Body of pancreas (tissue), 4 donors: ENCODE measurements at regions not wholly inside any gene's neighbourhood (a gene's known extent, or its start where the extent isn't known, plus 50 kb on each side); places are given as distances from the start of the nearest gene placed in this dataset.
"Not testable (repeated sequence)": the region's sequence is repeated elsewhere in the genome, so short reads cannot be mapped to it uniquely, and the experiment has no call there.

Experiments
- ATAC-seq: fragments of 150-250 bp; one replicate; pipeline ENCODE4 v1.9.1; 2016
- DNase-seq, 4 donors: peaks; one replicate each; pipeline ENCODE4 v3.0.0-alpha.2; 2019
- H3K27ac ChIP-seq, 4 donors: fragments of 200-600 bp; sonication (generic); 1 replicate in 3 of 4; 2 replicates in 1 of 4; pipeline versions ENCODE4 v1.5.1 to v1.6.1; 2016 to 2019; ENCODE audit warnings: mild to moderate bottlenecking in 1 of 4, mixed read lengths in 1 of 4, moderate library complexity in 1 of 4
- H3K27me3 ChIP-seq, 2 donors: fragments of 200-600 bp; sonication (generic); one replicate each; pipeline ENCODE4 v1.6.0; 2016; ENCODE audit warnings: mild to moderate bottlenecking in 1 of 2
- H3K36me3 ChIP-seq, 2 donors: fragments of 200-600 bp; sonication (generic); replicated peaks in 1 of 2; 2 replicates each; pipeline ENCODE4 v1.5.1; 2016; ENCODE audit warnings: low read depth in 2 of 2; ENCODE audit not compliant: insufficient read depth in 1 of 2
- H3K4me1 ChIP-seq: fragments of 200-600 bp; sonication (generic); one replicate; pipeline ENCODE4 v1.6.0; 2016
- H3K4me3 ChIP-seq, 2 donors: fragments of 200-600 bp; sonication (generic); 1 replicate in 1 of 2; 2 replicates in 1 of 2; pipeline ENCODE4 v1.5.1; 2016 to 2019
- H3K9me3 ChIP-seq, 3 donors: fragments of 200-600 bp; sonication (generic); 1 replicate in 2 of 3; 2 replicates in 1 of 3; pipeline ENCODE4 v1.5.1; 2016
- POLR2A ChIP-seq, 3 donors: fragments of 450-650 bp; IDR thresholded peaks; one replicate each; pipeline ENCODE4 v1.6.1; 2016; ENCODE audit warnings: antibody characterized with exemption in 3 of 3, mild to moderate bottlenecking in 2 of 3
- WGBS, 2 donors: methylation state at CpG; one replicate each; pipeline ENCODE4 v1.1.5; 2017; 5-methylcytosine and 5-hydroxymethylcytosine counted together
- intact Hi-C: fragments of 100-400 bp; cut with DNase I; formaldehyde crosslinking; loops from one replicate; pipeline ENCODE4 v1.15.1; 2023
- TF ChIP-seq, protein P1 (sequence below), 7 experiments: fragments of 450-650 bp in 4 of 7; fragments of 200-600 bp in 3 of 7; sonication (generic) in 3 of 7; IDR thresholded peaks; one replicate each; pipeline ENCODE4 v1.5.1; 2016 to 2019; ENCODE audit warnings: antibody characterized with exemption in 7 of 7

- DNase-seq (no peak), ATAC-seq (no peak)
- intact Hi-C loops = no loop called here
- Histone ChIP-seq H3K9me3 (no peaks in the 10 kb centered on the region), H3K4me1 (no peaks in the 10 kb centered on the region), H3K27me3 (no peaks in the 10 kb centered on the region), H3K36me3 (no peaks in the 10 kb centered on the region), H3K4me3 (no peak overlapping the region), H3K27ac (no peak overlapping the region)
- TF ChIP-seq, protein P1, sequence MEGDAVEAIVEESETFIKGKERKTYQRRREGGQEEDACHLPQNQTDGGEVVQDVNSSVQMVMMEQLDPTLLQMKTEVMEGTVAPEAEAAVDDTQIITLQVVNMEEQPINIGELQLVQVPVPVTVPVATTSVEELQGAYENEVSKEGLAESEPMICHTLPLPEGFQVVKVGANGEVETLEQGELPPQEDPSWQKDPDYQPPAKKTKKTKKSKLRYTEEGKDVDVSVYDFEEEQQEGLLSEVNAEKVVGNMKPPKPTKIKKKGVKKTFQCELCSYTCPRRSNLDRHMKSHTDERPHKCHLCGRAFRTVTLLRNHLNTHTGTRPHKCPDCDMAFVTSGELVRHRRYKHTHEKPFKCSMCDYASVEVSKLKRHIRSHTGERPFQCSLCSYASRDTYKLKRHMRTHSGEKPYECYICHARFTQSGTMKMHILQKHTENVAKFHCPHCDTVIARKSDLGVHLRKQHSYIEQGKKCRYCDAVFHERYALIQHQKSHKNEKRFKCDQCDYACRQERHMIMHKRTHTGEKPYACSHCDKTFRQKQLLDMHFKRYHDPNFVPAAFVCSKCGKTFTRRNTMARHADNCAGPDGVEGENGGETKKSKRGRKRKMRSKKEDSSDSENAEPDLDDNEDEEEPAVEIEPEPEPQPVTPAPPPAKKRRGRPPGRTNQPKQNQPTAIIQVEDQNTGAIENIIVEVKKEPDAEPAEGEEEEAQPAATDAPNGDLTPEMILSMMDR (IDR thresholded peaks at IDR 0.05) = no peak
- no peak for TF ChIP-seq POLR2A (IDR thresholded peaks at IDR 0.05)
Measured at GRCh38 chr9:31393240-31393639, 991.2 kb upstream of the ACO1 start.

DNA sequence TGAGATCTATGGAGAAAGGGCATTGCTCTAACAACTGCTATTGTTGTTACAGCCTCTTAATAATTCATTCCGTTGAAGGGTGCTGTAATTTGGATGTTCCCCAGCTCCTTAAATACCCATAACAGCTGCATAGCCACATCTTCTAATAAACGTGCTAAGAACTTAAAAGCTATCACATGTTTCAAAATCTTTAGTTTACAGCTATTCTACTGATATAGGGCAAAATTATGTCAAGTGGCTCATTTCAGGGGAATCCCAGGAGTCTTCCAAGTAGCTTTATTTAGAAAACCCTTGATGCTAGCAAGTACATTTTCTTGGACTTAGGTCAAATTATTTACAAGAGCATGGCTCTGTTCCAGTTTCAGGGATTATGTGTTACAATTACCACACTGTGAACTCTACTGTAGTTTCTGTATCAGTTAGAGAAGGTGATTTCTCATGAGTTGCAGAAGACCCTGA is 990.4 kb upstream of the ACO1 start:
- no peak overlapping the region for H3K27ac ChIP-seq
- intact Hi-C loops = no loop called here
- no peaks in the 10 kb centered on the region for H3K4me1 ChIP-seq
- WGBS, 2 donors = 24 to 31% methylated on average over 2 of the region's 2 CpGs
- DNase-seq (no peak), ATAC-seq (no peak)
- TF ChIP-seq, protein P1 (IDR thresholded peaks at IDR 0.05) = no peak
- TF ChIP-seq POLR2A (IDR thresholded peaks at IDR 0.05) = no peak
- H3K4me3 ChIP-seq = no peak overlapping the region
- no peaks in the 10 kb centered on the region for H3K36me3 ChIP-seq
- H3K27me3 ChIP-seq = no peaks in the 10 kb centered on the region
- no peaks in the 10 kb centered on the region for H3K9me3 ChIP-seq

DNA sequence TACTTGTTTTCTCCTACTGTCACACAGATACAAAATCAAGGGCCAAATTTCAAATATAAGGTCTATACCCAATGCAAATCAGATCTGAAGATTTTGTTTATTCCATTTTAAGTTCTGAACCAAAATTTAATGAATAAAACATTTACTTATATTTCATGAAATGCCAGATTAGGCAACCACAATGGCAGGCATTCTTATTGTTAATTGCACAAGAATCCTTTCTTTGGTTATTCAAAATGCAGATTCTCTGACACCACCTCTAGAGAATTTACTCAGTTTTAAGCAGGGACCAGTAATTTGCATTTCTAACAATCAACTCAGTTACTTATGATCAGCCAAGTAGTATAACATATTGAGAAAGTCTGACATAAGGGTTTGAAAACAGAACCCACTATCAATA is 972.4 kb upstream of the ACO1 start:
- intact Hi-C loops = no loop called here
- no peaks in the 10 kb centered on the region for H3K9me3 ChIP-seq
- H3K27me3 ChIP-seq = no peaks in the 10 kb centered on the region
- TF ChIP-seq, protein P1 (IDR thresholded peaks at IDR 0.05) = no peak
- no peak for TF ChIP-seq POLR2A (IDR thresholded peaks at IDR 0.05)
- no peaks in the 10 kb centered on the region for H3K36me3 ChIP-seq
- no peaks in the 10 kb centered on the region for H3K4me1 ChIP-seq
- H3K4me3 ChIP-seq = no peak overlapping the region
- DNase-seq = no peak
- no peak overlapping the region for H3K27ac ChIP-seq
- ATAC-seq = no peak

DNA sequence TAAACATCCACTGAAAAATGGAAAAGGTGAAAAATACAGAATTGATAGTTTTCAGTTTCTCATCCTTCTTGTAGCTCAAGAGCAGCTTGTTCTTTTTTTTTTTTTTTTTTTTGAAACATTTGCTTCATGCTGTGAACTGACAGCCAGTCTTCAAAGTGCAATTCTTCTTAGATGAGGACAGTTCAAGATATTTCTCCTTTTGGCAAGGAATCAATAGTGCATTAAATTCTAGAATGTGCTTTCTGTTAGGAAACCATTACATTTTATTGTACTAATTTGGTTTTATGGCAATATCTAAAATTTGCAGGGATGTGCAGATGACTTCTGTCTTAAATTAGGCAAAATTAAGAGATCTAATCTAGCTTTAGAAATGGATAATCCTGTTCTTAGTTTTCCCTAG is 969.3 kb upstream of the ACO1 start:
- Histone ChIP-seq H3K27me3 (no peaks in the 10 kb centered on the region), H3K9me3 (no peaks in the 10 kb centered on the region), H3K27ac (no peak overlapping the region), H3K4me1 (no peaks in the 10 kb centered on the region), H3K36me3 (no peaks in the 10 kb centered on the region), H3K4me3 (no peak overlapping the region)
- intact Hi-C loops = no loop called here
- no peak for TF ChIP-seq POLR2A (IDR thresholded peaks at IDR 0.05)
- TF ChIP-seq, protein P1 (IDR thresholded peaks at IDR 0.05) = no peak
- ATAC-seq (no peak), DNase-seq (no peak)

DNA sequence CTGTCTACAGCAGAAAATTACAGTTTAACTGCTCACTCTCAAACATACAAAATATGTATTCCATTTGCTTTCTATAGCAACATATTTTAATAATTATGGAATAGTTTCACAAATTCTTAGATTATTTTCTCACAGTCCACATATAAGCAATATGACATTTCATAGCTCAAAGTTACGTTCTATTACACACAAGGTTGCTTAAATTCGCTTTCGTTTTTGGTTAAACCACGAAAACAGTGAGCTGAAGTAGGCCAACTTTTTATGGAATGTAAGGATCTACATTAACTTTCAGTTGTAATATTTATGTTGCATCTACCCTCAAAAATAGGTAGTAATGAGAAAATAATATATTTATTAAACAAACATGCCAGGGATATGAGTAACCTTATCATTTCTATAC is 966.0 kb upstream of the ACO1 start:
- H3K36me3 ChIP-seq = no peaks in the 10 kb centered on the region
- intact Hi-C loops = no loop called here
- TF ChIP-seq POLR2A (IDR thresholded peaks at IDR 0.05) = no peak
- TF ChIP-seq, protein P1 (IDR thresholded peaks at IDR 0.05) = no peak
- ATAC-seq (no peak), DNase-seq (no peak)
- no peaks in the 10 kb centered on the region for H3K4me1 ChIP-seq
- no peak overlapping the region for H3K4me3 ChIP-seq
- no peak overlapping the region for H3K27ac ChIP-seq
- H3K9me3 ChIP-seq = no peaks in the 10 kb centered on the region
- 74 to 78% methylated on average over 4 of the region's 4 CpGs for WGBS, 2 donors
- no peaks in the 10 kb centered on the region for H3K27me3 ChIP-seq

DNA sequence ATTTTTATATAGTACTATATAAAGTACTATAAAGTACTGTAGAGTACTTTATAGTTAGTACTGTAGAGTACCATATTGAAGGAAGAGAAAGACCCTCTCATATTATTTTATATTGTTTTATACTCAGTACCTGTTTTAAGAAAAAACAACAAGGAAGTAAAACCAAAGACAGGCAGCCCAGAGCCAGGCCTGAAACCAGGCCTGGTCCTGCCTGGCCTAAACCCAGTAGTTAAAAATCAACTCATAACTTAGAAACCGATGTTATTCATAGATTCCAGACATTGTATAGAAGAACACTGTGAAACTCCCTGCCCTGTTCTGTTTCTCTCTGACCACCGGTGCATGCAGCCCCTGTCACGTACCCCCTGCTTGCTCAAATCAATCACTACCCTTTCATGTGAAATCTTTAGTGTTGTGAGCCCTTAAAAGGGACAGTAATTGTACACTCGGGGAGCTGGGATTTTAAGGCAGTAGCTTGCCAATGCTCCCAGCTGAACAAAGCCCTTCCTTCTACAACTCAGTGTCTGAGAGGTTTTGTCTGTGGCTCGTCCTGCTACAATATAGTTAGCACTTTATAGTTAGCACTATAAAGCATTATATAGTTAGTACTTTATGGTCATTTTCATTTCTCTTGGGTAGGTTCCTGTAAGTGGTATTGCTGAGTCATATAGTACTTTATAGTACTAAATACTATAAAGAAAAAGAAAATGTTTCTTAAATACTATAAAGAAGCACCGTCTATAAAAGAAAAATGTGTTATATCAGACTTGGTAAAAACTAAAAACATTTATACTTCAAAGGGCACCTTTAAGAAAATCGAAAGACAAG is 940.6 kb upstream of the ACO1 start:
- H3K27ac ChIP-seq = peak overlapping the region in 2 of 4 donors; percentile 40 to 44
- 43 to 51% methylated on average over 7 of the region's 7 CpGs for WGBS, 2 donors

More for the DNA sequence above, 940.6 kb upstream of the ACO1 start:
- intact Hi-C loops, H3K9me3 ChIP-seq, H3K4me3 ChIP-seq, H3K27me3 ChIP-seq, H3K36me3 ChIP-seq, DNase-seq, ATAC-seq, H3K4me1 ChIP-seq: not testable (repeated sequence)
